Activated naive CD4-positive, alpha-beta T cell treated with anti-CD3 and anti-CD28 coated beads, Interleukin-2, amount 50 U/mL, for 72 hours (primary cell): ENCODE measurements at regions not wholly inside any gene's neighbourhood (a gene's known extent, or its start where the extent isn't known, plus 50 kb on each side); places are given as distances from the start of the nearest gene placed in this dataset.

Experiments
- ATAC-seq, 2 donors: fragments of 150-1000 bp; cut with Tn5 transposase; 2 replicates each; pipeline ENCODE4 v1.10.0; 2021; ENCODE audit warnings: mild to moderate bottlenecking in 2 of 2, moderate library complexity in 2 of 2
- DNase-seq, 2 donors: peaks; one replicate each; pipeline ENCODE4 v3.0.0; 2021 to 2022; ENCODE audit warnings: low spot score in 2 of 2
- H3K27ac Mint-ChIP-seq, 2 donors: one replicate each; pipeline ENCODE4 v1.8.0; 2022; ENCODE audit warnings: mild to moderate bottlenecking in 2 of 2, mixed read lengths in 2 of 2
- H3K36me3 Mint-ChIP-seq, 2 donors: one replicate each; pipeline ENCODE4 v1.8.0; 2022; ENCODE audit warnings: mixed read lengths in 2 of 2
- H3K9me3 Mint-ChIP-seq, 2 donors: one replicate each; pipeline ENCODE4 v1.8.0; 2022; ENCODE audit warnings: mixed read lengths in 2 of 2

GRCh38 chr1:5308249-5308648 is 653.8 kb downstream of the AJAP1 start:
- Mint-ChIP-seq H3K27ac (no peak overlapping the region), H3K36me3 (no peaks in the 10 kb centered on the region), H3K9me3 (peaks cover 0 to 4% of the 10 kb centered on the region in 2 donors)
- DNase-seq: no peak
- no peak for ATAC-seq

DNA sequence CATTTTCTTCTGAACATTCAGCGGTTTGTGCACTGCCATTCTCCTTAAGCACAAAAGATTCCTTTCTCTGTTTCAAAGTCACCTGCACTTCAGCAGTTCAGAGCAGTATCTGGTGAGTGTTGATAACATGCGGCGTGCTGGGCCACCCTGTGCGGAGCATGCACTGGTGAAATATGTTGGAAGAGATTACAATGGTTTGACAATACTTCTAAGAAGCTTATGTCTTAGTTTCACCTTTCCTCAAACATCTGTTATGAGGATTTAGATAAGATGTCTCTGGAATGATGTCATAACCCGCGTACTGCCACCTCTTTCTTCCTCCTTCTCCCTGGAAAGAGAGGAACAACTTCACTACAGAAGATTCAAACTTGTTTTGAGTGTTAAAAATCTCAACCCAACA is 650.3 kb downstream of the AJAP1 start:
- peaks cover 3 to 9% of the 10 kb centered on the region in 2 donors for H3K9me3 Mint-ChIP-seq
- DNase-seq (no peak), ATAC-seq (no peak)
- H3K27ac Mint-ChIP-seq: no peak overlapping the region
- no peaks in the 10 kb centered on the region for H3K36me3 Mint-ChIP-seq

DNA sequence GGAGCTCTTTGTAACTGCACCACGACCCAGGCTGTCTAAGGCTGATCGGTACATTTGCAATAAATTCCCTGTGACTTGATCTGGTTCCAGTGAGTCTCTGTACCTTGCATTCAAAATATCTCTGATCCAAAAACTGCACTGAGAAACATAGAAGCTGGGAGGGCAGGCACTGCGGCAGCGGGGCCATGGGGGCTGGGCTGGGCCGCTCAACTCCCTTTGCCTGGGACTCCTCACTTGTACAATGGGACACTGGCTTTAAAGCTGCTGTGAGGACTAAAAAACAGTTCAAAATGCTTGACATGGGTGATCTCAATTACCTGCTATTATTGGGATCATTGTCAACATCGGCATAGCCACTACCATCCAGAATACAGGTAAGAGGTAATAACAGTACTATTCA is 644.0 kb downstream of the AJAP1 start:
- peaks cover 3 to 5% of the 10 kb centered on the region in 2 donors for H3K9me3 Mint-ChIP-seq
- no peak for ATAC-seq

DNA sequence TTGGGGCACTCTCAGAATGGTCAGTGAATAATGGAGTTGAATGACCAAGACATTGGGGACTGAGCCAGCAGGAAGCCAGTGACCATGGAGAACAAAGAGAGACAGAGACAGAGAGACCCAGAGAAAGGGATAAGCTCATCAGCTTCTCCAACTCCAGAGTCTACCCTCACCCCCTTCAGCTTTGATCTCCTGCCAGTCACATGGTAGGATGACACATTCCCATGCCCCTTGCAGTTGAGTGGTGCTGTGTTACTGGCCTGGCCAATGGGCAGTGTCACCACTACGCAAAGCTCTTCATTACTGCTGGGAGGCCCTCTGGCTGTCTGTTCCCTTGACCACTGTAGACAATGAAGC is 643.5 kb downstream of the AJAP1 start:
- no peak overlapping the region for H3K27ac Mint-ChIP-seq
- H3K9me3 Mint-ChIP-seq: peaks cover 3 to 5% of the 10 kb centered on the region in 2 donors
- no peaks in the 10 kb centered on the region for H3K36me3 Mint-ChIP-seq
- no peak for DNase-seq
- ATAC-seq: no peak

More for the DNA sequence above, 644.0 kb downstream of the AJAP1 start:
- H3K27ac Mint-ChIP-seq: no peak overlapping the region
- DNase-seq: no peak
- no peaks in the 10 kb centered on the region for H3K36me3 Mint-ChIP-seq

DNA sequence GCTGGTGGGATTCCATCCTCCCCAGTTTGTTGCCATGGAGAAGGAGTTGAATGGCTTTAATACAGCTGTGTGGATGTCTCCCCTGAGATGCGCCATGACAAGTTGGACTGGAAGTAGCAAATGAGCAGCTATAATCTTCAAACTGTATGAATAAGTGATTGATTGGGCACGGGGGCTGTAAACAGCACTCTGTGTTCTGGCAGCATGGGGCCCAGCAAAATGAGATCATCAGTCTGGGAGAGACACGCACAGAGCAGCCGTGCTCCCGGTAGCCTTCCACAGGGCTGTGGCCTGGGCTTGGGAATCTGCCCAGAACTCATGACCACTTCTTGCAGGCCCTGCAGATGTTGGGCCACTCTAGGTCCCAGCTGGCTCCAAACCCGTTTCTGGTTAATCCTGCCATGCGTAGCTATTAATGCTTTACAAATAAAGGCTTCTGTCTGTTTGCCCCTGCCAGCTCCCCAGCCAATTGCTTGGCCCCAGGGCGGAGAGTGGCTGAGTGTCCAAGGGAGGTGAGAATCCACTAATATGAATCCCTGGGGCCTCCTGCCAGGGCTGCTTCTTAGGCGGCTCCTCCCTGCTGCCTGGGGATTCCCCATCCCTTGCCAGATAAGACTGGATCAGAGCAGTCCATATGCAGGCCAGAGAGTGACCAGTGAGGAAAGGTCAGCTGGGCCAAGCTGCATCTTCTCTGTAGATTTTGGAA is 642.9 kb downstream of the AJAP1 start:
- ATAC-seq (no peak), DNase-seq (no peak)
- H3K27ac Mint-ChIP-seq: no peak overlapping the region
- no peaks in the 10 kb centered on the region for H3K36me3 Mint-ChIP-seq
- H3K9me3 Mint-ChIP-seq: peaks cover 3 to 5% of the 10 kb centered on the region in 2 donors

- Mint-ChIP-seq H3K27ac (no peak overlapping the region), H3K9me3 (peaks cover 3 to 5% of the 10 kb centered on the region in 2 donors), H3K36me3 (no peaks in the 10 kb centered on the region)
- ATAC-seq: no peak
- no peak for DNase-seq
Measured at GRCh38 chr1:5296557-5297179, 642.3 kb downstream of the AJAP1 start.

GRCh38 chr1:5296095-5296494 is 641.7 kb downstream of the AJAP1 start:
- DNase-seq: no peak
- no peaks in the 10 kb centered on the region for H3K36me3 Mint-ChIP-seq
- H3K27ac Mint-ChIP-seq: no peak overlapping the region
- H3K9me3 Mint-ChIP-seq: peaks cover 3 to 5% of the 10 kb centered on the region in 2 donors
- ATAC-seq: no peak

DNA sequence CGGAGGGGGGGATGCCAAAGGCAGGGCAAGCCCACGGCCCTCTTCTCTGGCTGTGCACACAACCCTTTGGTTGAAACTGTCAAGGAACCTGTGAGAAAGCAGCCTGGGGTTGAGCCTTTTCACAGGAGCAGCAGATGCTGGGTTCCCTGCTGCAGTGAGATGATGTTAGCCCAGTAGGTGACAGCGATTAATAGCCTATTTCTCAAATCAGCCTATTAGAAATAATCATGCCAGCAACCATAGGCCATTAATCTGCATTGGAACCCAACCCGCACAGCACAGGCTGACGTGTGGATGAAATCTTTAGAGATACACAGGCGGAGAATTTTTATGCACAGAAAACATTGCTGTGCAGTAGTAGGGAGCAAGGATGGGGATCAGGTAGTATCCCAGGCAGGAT is 637.5 kb downstream of the AJAP1 start:
- DNase-seq: no peak
- no peak for ATAC-seq
- no peaks in the 10 kb centered on the region for H3K9me3 Mint-ChIP-seq
- H3K27ac Mint-ChIP-seq: no peak overlapping the region
- no peaks in the 10 kb centered on the region for H3K36me3 Mint-ChIP-seq

- H3K27ac Mint-ChIP-seq: peak overlapping the region in 1 of 2 donors; percentile 15
- no peak for DNase-seq
- H3K36me3 Mint-ChIP-seq: peaks cover 0 to 6% of the 10 kb centered on the region in 2 donors
- peaks cover 0 to 14% of the 10 kb centered on the region in 2 donors for H3K9me3 Mint-ChIP-seq
- ATAC-seq: no peak
Measured at GRCh38 chr1:5287178-5288150, 633.1 kb downstream of the AJAP1 start.

- no peak for ATAC-seq
- peaks cover 0 to 19% of the 10 kb centered on the region in 2 donors for H3K9me3 Mint-ChIP-seq
Measured at GRCh38 chr1:5286244-5286643, 631.8 kb downstream of the AJAP1 start.

GRCh38 chr1:5274527-5274926 is 620.1 kb downstream of the AJAP1 start:
- ATAC-seq (no peak), DNase-seq (no peak)
- Mint-ChIP-seq H3K27ac (no peak overlapping the region), H3K36me3 (peaks cover 0 to 3% of the 10 kb centered on the region in 2 donors), H3K9me3 (no peaks in the 10 kb centered on the region)

More at GRCh38 chr1:5286244-5286643, 631.8 kb downstream of the AJAP1 start:
- Mint-ChIP-seq H3K36me3 (peaks cover 0 to 6% of the 10 kb centered on the region in 2 donors), H3K27ac (no peak overlapping the region)
- no peak for DNase-seq

- ATAC-seq (peak in 1 of 2 donors; percentile 70), DNase-seq (no peak)
- H3K9me3 Mint-ChIP-seq: no peaks in the 10 kb centered on the region
- H3K36me3 Mint-ChIP-seq: peaks cover 0 to 13% of the 10 kb centered on the region in 2 donors
- no peak overlapping the region for H3K27ac Mint-ChIP-seq
Measured at GRCh38 chr1:5273280-5274003, 619.0 kb downstream of the AJAP1 start.

DNA sequence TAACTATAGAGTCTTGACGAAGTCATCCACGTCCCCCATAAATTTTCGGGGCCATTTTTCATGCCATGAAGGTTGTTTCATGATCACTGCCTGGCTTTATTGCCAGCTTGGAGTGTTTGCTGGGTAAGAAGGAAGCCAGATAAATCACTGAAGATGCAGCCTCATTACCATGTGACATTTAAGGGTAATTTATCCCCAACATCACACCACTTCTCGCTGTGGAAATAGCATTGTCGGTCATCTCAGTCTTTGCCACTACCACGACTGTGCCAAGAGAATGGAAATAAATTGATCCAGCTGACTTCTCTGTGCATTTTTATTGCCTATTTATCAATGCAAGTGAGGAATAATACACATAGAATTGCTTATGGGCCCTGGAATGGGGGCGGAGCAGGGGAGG is 617.9 kb downstream of the AJAP1 start:
- ATAC-seq: no peak
- peaks cover 0 to 13% of the 10 kb centered on the region in 2 donors for H3K36me3 Mint-ChIP-seq
- no peak for DNase-seq
- no peak overlapping the region for H3K27ac Mint-ChIP-seq
- H3K9me3 Mint-ChIP-seq: no peaks in the 10 kb centered on the region

- ATAC-seq: no peak
Measured at GRCh38 chr1:5271264-5271663, 616.9 kb downstream of the AJAP1 start.

GRCh38 chr1:5269901-5270300 is 615.5 kb downstream of the AJAP1 start:
- no peak for DNase-seq
- H3K9me3 Mint-ChIP-seq: no peaks in the 10 kb centered on the region
- no peak for ATAC-seq
- peaks cover 0 to 13% of the 10 kb centered on the region in 2 donors for H3K36me3 Mint-ChIP-seq
- no peak overlapping the region for H3K27ac Mint-ChIP-seq

More at GRCh38 chr1:5271264-5271663, 616.9 kb downstream of the AJAP1 start:
- Mint-ChIP-seq H3K36me3 (peaks cover 0 to 13% of the 10 kb centered on the region in 2 donors), H3K27ac (no peak overlapping the region), H3K9me3 (no peaks in the 10 kb centered on the region)
- no peak for DNase-seq

DNA sequence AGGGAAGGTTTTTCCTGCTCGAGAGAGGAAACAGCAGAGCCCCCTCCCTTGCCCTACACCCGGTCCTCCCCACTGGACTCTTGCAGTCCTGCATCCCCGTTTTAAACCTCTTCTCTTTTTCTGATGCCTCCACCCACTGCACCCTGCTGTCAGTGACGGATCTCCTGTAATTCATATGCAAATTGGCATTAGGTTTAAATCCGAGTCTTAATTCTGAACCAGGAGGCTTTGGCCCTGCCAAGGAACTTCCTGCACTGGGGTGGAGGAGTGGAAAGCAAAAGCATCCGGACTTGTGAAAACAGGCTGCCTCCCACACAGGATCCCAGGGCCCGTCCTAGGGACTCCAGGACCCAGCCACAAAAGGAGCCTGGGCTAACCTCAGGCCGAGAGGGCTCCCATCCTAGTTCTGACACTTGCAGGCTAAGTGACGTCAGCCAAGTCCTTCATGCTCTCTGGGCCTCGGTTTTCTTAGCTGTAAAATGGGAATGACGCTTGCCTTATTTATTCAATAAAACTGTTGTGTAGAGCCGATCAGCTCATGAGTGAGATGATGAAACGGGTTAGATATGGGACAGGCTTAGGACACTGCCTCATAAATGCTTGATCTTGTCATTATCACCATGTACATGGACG is 613.3 kb downstream of the AJAP1 start:
- no peak for DNase-seq
- H3K27ac Mint-ChIP-seq: no peak overlapping the region
- H3K9me3 Mint-ChIP-seq: peaks cover 4% of the 10 kb centered on the region in 2 donors
- H3K36me3 Mint-ChIP-seq: peaks cover 5 to 19% of the 10 kb centered on the region in 2 donors
- no peak for ATAC-seq
